NAMALWA (cell line): ENCODE measurements at regions not wholly inside any gene's neighbourhood (a gene's known extent, or its start where the extent isn't known, plus 50 kb on each side); places are given as distances from the start of the nearest gene placed in this dataset.

Experiments used
- DNase-seq: peaks from one replicate; pipeline ENCODE4 v3.0.0-alpha.2; 2015; ENCODE audit warnings: low spot score

- DNase-seq = no peak
These were observed 71.7 kb upstream of the ZNRF2 start for GRCh38 chr7:30212701-30213111.

- no peak for DNase-seq
These were observed 70.8 kb upstream of the ZNRF2 start for GRCh38 chr7:30213637-30214036.

GRCh38 chr7:30214651-30215137 lies 69.7 kb upstream of the ZNRF2 start:
- DNase-seq = no peak

GRCh38 chr7:30221764-30222163 lies 62.6 kb upstream of the ZNRF2 start:
- no peak for DNase-seq

- no peak for DNase-seq
These were observed 61.7 kb upstream of the ZNRF2 start for GRCh38 chr7:30222515-30223215.

- DNase-seq = no peak
These were observed 60.5 kb upstream of the ZNRF2 start for GRCh38 chr7:30223896-30224295.

- DNase-seq = no peak
These were observed 59.8 kb upstream of the ZNRF2 start for GRCh38 chr7:30224511-30225062.

- peak; percentile 76 for DNase-seq
These were observed 58.4 kb upstream of the ZNRF2 start for GRCh38 chr7:30225863-30226613.

- peak; percentile 17 for DNase-seq
These were observed 57.7 kb upstream of the ZNRF2 start for GRCh38 chr7:30226614-30227268.

- DNase-seq = no peak
These were observed 53.1 kb upstream of the ZNRF2 start for GRCh38 chr7:30231271-30231670.

- no peak for DNase-seq
These were observed 52.0 kb upstream of the ZNRF2 start for GRCh38 chr7:30232391-30232790.
